Calu3 (cell line): ENCODE measurements at regions not wholly inside any gene's neighbourhood (a gene's known extent, or its start where the extent isn't known, plus 50 kb on each side); places are given as distances from the start of the nearest gene placed in this dataset.

Source experiments
- BruUV-seq: library from RNA; stranded (reverse); fragments of 400-500 nt; replicated peaks from 2 replicates; lab custom pipeline; 2021; lab: Mats Ljungman, UMichigan
- CTCF ChIA-PET: fragments of 300-600 bp; sonication (Branson Sonifier 250); formaldehyde crosslinking; loops from one replicate; lab custom pipeline; 2022; ENCODE audit warnings: antibody characterized with exemption; lab: Charles Lee
- DNase-seq: peaks from one replicate; pipeline ENCODE4 v3.0.0; 2022
- H3K27ac Mint-ChIP-seq: one replicate; pipeline ENCODE4 v1.8.0; 2022; ENCODE audit warnings: mixed read lengths; ENCODE audit not compliant: unreplicated experiment
- H3K27me3 Mint-ChIP-seq: one replicate; pipeline ENCODE4 v1.8.0; 2022; ENCODE audit warnings: mixed read lengths; ENCODE audit not compliant: unreplicated experiment
- H3K36me3 Mint-ChIP-seq: one replicate; pipeline ENCODE4 v1.8.0; 2022; ENCODE audit warnings: mild to moderate bottlenecking, moderate library complexity, mixed read lengths; ENCODE audit not compliant: insufficient read depth, unreplicated experiment
- H3K4me1 Mint-ChIP-seq: one replicate; pipeline ENCODE4 v1.8.0; 2022; ENCODE audit warnings: mild to moderate bottlenecking, low read depth, mixed read lengths; ENCODE audit not compliant: unreplicated experiment
- H3K4me3 Mint-ChIP-seq: one replicate; pipeline ENCODE4 v1.8.0; 2022; ENCODE audit warnings: mild to moderate bottlenecking, low read depth, moderate library complexity, mixed read lengths; ENCODE audit not compliant: unreplicated experiment
- H3K9me3 Mint-ChIP-seq: one replicate; pipeline ENCODE4 v1.8.0; 2022; ENCODE audit warnings: low read depth, mixed read lengths; ENCODE audit not compliant: unreplicated experiment
- intact Hi-C: fragments of 100-400 bp; cut with micrococcal nuclease; formaldehyde crosslinking; loops from one replicate; pipeline ENCODE4 v1.10.0; 2022; ENCODE audit not compliant: unreplicated experiment
- TF ChIP-seq, protein P1 (sequence below): fragments of 200-600 bp; IDR thresholded peaks from one replicate; pipeline ENCODE4 v1.8.0; 2022; ENCODE audit warnings: antibody characterized with exemption; ENCODE audit not compliant: unreplicated experiment

DNA sequence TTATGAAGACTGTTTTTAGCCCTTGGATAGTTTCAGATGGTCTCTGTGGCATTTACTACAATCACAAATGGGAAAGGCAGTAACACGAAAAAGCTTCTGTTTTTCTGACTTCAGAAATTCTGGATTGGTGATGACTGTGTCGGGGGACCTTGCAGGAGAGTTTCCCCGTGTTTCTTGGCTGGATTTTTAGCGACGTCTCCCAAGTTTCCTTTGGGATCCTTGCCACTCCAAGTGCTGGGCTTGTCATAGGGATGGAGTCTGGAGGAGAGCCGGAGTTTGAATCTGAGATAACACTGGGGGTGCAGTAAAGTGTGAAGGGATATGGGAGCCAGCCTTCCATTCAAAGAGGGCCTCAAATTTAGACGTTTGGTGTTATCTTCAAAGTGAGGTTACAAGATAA is 179.0 kb downstream of the SNX10 start:
- intact Hi-C loops, result no loop called here
- H3K27me3 Mint-ChIP-seq, result no peaks in the 10 kb centered on the region
- H3K27ac Mint-ChIP-seq, result no peak overlapping the region

DNA sequence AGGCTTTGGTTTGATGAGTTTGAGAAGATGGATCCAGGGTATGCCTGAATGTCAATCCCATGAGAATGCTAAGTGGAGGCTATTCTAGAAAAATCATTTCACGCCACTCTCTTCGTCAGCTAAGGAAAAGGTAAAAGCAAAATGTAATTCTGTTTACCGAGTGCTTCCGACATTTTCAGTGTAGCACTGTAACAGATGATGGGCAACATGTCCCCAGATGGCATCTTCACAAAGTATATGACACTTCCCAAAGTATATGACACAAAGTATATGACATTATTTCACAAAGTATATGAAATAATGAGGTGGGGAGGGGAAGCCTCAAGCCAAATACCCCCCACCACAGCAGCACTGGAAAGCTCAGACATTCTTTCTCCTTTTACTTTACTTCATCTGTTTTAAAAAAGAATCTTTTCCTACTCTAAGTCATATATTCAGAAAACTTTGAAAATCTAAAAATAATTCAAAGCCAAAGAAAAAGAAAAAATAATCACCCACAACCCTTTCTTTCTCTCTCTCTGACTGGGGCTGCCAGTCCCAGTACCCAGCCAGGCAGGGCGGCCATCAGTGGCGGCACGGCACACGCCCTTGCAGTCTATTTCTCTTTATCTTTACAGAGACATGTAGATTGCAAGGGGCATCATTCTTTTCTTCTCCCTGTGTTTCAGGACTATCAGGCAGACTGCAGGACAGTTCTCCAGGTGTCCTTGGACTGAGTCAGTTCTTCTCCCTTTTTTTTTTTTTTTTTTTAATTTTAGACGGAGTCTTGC is 179.8 kb downstream of the SNX10 start:
- BruUV-seq, result no TSS peak
- Mint-ChIP-seq H3K27me3 (no peaks in the 10 kb centered on the region), H3K4me1 (no peaks in the 10 kb centered on the region), H3K27ac (no peak overlapping the region), H3K36me3 (no peaks in the 10 kb centered on the region), H3K9me3 (no peaks in the 10 kb centered on the region), H3K4me3 (no peak overlapping the region)
- intact Hi-C loops, result no loop called here
- no peak for DNase-seq
- TF ChIP-seq, protein P1, sequence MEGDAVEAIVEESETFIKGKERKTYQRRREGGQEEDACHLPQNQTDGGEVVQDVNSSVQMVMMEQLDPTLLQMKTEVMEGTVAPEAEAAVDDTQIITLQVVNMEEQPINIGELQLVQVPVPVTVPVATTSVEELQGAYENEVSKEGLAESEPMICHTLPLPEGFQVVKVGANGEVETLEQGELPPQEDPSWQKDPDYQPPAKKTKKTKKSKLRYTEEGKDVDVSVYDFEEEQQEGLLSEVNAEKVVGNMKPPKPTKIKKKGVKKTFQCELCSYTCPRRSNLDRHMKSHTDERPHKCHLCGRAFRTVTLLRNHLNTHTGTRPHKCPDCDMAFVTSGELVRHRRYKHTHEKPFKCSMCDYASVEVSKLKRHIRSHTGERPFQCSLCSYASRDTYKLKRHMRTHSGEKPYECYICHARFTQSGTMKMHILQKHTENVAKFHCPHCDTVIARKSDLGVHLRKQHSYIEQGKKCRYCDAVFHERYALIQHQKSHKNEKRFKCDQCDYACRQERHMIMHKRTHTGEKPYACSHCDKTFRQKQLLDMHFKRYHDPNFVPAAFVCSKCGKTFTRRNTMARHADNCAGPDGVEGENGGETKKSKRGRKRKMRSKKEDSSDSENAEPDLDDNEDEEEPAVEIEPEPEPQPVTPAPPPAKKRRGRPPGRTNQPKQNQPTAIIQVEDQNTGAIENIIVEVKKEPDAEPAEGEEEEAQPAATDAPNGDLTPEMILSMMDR, result no peak
- CTCF ChIA-PET, result interaction anchor here (0.6 kb wide), 1 partner anchor 108 kb away, joined by 3 read pairs; no protein-coding TSS in a partner anchor

More for the DNA sequence above, 179.0 kb downstream of the SNX10 start:
- Mint-ChIP-seq H3K4me3 (no peak overlapping the region), H3K36me3 (no peaks in the 10 kb centered on the region), H3K4me1 (no peaks in the 10 kb centered on the region), H3K9me3 (no peaks in the 10 kb centered on the region)
- TF ChIP-seq, protein P1, result no peak
- CTCF ChIA-PET, result no interaction called here
- no peak for DNase-seq
- BruUV-seq, result no TSS peak

DNA sequence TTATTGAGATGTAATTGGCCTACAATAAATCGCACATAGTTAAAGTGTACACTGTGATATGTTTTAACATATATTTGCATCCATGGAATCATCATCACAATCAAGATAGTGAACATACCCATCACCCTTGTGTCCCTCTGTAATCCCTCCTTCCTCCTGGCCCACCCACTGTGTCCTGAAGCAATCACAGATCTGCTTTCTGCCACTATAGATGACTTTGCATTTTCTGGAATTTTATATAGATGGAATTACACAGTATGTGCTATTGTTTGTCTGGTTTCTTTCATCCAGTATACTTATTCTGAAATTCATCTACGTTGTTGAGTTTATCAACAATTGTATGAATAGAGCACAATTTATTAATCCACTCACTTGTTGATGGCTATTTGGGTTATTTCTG is 181.3 kb downstream of the SNX10 start:
- CTCF ChIA-PET, result no interaction called here
- Mint-ChIP-seq H3K9me3 (no peaks in the 10 kb centered on the region), H3K27me3 (no peaks in the 10 kb centered on the region), H3K27ac (no peak overlapping the region), H3K4me1 (no peaks in the 10 kb centered on the region), H3K4me3 (no peak overlapping the region), H3K36me3 (no peaks in the 10 kb centered on the region)
- BruUV-seq, result no TSS peak
- DNase-seq, result no peak
- intact Hi-C loops, result no loop called here
- TF ChIP-seq, protein P1, result no peak

DNA sequence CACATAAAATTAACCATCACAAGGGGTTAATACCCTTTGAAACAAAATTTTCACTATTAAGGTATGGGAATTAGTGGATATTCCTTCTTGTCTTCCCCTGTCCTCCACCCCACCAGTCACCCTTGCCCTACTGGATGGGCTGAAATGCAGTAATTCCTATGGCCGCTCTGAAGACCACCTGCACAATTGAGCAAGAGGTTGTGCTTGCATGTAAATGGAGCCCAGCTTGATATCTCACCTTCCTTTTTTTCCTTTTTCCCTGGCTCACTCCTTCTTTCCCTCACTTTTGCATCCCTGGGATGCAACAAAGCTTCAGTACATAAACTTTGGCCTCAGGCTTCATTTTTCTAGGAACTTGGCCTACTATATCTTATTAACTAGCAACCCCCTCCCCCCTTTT is 184.6 kb downstream of the SNX10 start:
- Mint-ChIP-seq H3K27me3 (no peaks in the 10 kb centered on the region), H3K9me3 (no peaks in the 10 kb centered on the region), H3K27ac (no peak overlapping the region), H3K4me3 (no peak overlapping the region), H3K36me3 (peaks cover 4% of the 10 kb centered on the region), H3K4me1 (no peaks in the 10 kb centered on the region)
- no TSS peak for BruUV-seq
- TF ChIP-seq, protein P1, result no peak
- intact Hi-C loops, result no loop called here
- CTCF ChIA-PET, result interaction anchor here (0.7 kb wide), 1 partner anchor 252 kb away, joined by 3 read pairs; no protein-coding TSS in a partner anchor
- no peak for DNase-seq
